GM12872 (cell line): ENCODE measurements at regions not wholly inside any gene's neighbourhood (a gene's known extent, or its start where the extent isn't known, plus 50 kb on each side); places are given as distances from the start of the nearest gene placed in this dataset.

Source experiments
- CTCF ChIP-seq: IDR thresholded peaks from 3 replicates; pipeline ENCODE4 v1.5.1; 2011; ENCODE audit warnings: low read depth, mild to moderate bottlenecking, low read length, moderate library complexity; ENCODE audit not compliant: insufficient read depth

- no peak for TF ChIP-seq CTCF
Observed at GRCh38 chr20:56859039-56859800, 230.1 kb downstream of the TFAP2C start.

DNA sequence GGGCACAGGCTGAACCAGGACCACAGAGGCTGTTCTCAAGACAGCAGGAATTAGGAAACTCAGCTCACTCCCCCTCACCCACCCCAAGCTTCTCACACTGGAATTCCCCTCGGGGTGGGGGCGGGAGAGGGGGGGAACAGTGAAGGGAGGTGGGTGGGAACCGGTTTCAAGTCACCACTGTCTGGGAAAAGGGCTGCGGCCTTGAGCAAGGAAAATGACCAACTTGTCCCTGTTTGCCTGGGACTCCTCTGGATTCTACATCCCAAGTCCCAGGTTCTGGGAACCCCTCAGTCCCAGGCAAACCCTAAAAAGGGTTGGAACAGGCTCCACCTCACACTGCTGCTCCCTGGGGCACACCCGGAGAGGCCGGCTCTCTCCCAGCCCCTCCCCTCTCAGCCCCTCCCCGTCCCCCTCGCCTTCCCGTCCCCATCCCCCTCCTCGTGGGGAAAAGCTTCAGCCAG is 230.7 kb downstream of the TFAP2C start:
- TF ChIP-seq CTCF = no peak

DNA sequence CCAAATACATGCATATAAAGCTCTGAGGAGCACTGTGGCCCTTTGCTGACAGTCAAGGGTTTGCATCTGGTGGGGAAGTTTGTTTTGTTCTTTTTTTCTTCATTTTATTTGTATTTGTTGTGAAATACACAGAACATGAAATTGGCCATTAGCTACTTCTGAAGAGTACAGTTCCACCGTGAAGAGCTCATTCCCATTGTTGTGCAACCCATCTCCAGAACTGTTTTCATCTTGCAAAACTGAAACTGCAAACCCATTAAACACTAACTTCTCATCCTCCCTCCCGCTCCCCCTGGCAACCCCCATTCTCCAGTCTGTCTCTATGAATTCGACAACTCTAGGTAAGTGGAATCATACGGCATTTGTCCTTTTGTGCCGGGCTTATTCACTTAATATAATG is 231.3 kb downstream of the TFAP2C start:
- TF ChIP-seq CTCF = no peak

DNA sequence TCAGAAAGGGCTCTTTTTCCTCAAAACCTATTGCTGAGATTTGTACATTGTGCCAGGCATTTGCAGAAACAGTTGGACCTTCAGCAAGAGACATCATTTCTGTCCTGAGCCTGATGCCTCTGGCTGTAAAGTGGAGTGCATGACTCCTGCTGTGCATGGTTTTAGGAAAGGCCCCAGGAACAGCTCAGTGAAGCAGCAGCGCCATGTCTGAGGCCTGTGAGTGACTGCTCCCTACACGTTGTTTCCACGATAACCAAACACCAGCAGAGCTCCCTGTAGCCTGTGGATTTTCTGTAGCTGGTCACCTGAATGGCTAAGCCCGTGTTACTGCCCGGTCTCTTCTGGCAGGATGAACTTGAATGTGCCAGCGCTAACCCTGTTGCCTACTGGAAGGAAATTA is 232.5 kb downstream of the TFAP2C start:
- no peak for TF ChIP-seq CTCF

GRCh38 chr20:56865055-56865454 is 235.9 kb downstream of the TFAP2C start:
- TF ChIP-seq CTCF = no peak

DNA sequence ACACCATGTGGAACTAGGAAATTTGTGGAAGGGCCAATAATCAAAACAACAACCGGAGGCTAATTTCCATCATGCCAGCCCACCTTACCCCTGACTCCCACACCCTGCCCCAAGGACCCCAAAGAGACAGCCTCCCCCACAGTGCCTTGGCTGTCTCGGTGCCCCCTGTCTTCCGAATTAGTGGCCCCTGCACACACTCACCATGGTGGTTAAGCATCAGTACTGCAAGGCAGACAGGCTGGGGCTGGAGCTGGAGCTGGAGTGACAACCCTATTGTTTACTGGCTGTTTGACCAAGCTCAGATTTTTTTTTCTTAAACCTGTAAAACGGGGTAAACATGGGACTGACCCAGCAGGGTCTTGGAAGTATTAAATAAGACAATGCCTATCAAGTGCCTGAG is 238.0 kb downstream of the TFAP2C start:
- no peak for TF ChIP-seq CTCF

GRCh38 chr20:56868746-56869145 is 239.6 kb downstream of the TFAP2C start:
- TF ChIP-seq CTCF = no peak

- TF ChIP-seq CTCF = no peak
Observed at GRCh38 chr20:56870271-56870670, 241.2 kb downstream of the TFAP2C start.
